GM06990 (cell line): ENCODE measurements at regions not wholly inside any gene's neighbourhood (a gene's known extent, or its start where the extent isn't known, plus 50 kb on each side); places are given as distances from the start of the nearest gene placed in this dataset.
"Not testable (repeated sequence)": the region's sequence is repeated elsewhere in the genome, so short reads cannot be mapped to it uniquely, and the experiment has no call there.

ENCODE experiments used
- DNase-seq: peaks from one replicate; pipeline ENCODE4 v3.0.0-alpha.2; 2011; ENCODE audit not compliant: insufficient read length; ENCODE audit errors: extremely low read depth
- H3K27me3 ChIP-seq: replicated peaks from 2 replicates; pipeline ENCODE4 v1.6.0; 2011; ENCODE audit warnings: low read length; ENCODE audit not compliant: control insufficient read depth, insufficient read depth
- H3K36me3 ChIP-seq: 2 replicates; pipeline ENCODE4 v1.5.1; 2011; ENCODE audit warnings: low read length; ENCODE audit not compliant: control insufficient read depth, insufficient read depth
- H3K4me3 ChIP-seq: replicated peaks from 2 replicates; pipeline ENCODE4 v1.5.1; 2011; ENCODE audit warnings: low read depth, mild to moderate bottlenecking, control low read depth, low read length
- TF ChIP-seq, protein P1 (sequence below): IDR thresholded peaks from 2 replicates; pipeline ENCODE4 v1.5.1; 2011; ENCODE audit warnings: low read length, control low read depth, mild to moderate bottlenecking, inconsistent platforms; ENCODE audit not compliant: insufficient read depth, poor library complexity, severe bottlenecking

GRCh38 chr5:125992050-125992449 lies 431.2 kb upstream of the GRAMD2B start:
- no peak for DNase-seq
- Histone ChIP-seq H3K36me3 (no peaks in the 10 kb centered on the region), H3K4me3 (no peak overlapping the region), H3K27me3 (no peaks in the 10 kb centered on the region)
- TF ChIP-seq, protein P1, sequence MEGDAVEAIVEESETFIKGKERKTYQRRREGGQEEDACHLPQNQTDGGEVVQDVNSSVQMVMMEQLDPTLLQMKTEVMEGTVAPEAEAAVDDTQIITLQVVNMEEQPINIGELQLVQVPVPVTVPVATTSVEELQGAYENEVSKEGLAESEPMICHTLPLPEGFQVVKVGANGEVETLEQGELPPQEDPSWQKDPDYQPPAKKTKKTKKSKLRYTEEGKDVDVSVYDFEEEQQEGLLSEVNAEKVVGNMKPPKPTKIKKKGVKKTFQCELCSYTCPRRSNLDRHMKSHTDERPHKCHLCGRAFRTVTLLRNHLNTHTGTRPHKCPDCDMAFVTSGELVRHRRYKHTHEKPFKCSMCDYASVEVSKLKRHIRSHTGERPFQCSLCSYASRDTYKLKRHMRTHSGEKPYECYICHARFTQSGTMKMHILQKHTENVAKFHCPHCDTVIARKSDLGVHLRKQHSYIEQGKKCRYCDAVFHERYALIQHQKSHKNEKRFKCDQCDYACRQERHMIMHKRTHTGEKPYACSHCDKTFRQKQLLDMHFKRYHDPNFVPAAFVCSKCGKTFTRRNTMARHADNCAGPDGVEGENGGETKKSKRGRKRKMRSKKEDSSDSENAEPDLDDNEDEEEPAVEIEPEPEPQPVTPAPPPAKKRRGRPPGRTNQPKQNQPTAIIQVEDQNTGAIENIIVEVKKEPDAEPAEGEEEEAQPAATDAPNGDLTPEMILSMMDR = no peak

GRCh38 chr5:125999271-126000030 lies 423.8 kb upstream of the GRAMD2B start:
- H3K4me3 ChIP-seq, H3K27me3 ChIP-seq, DNase-seq, H3K36me3 ChIP-seq: not testable (repeated sequence)

DNA sequence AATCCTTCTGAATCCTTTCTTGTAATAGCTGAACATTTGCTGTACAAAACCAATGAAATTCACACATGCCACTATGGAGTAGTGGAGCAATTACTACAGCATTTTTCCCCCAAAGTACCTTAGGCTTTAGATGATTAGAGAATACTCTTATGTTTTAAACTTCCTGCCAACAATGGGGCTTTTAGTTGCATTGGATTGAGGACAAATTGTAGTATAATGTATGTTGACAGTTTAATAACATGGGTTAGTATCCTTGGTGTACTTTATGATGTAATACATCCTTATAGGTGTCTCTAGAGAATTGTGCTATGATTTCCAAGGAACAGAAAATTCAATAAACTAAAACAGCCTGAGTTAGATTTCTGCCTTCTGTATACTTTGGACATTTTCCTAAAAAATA lies 422.7 kb upstream of the GRAMD2B start:
- no peaks in the 10 kb centered on the region for H3K27me3 ChIP-seq
- H3K4me3 ChIP-seq = no peak overlapping the region
- TF ChIP-seq, protein P1 = no peak
- H3K36me3 ChIP-seq = no peaks in the 10 kb centered on the region
- DNase-seq = no peak

DNA sequence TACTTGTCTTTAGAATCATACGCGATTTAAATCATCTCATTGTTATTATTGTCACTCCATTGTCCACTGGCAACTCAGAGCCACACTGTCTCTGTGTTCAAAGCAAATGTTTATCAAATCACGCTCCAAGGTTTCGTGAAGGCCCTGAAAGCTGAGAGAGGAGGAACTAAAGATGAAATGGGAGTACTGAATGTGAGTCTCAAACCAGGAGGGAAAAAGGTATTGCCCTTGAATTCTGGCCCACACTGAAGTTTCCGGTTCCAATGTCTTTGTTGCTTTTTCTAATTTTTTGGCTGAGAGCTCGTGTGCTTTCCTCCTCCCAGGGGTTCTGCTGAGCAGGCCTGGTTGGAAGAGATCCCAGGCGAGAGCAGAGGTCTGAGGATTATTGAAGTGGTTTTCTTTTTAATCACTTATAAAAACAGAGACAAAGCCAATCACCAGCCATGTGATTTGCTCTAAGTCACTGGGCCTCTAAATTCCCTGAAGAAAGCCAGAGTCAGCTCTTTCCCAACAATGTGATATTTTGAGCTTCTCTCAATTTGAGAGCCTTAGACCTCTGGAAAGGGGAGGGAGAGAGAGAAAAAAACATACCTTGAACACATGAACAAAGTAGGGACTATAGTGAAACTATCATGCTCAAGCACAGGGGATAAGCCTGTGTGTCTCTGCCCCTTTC lies 420.8 kb upstream of the GRAMD2B start:
- Histone ChIP-seq H3K36me3 (no peaks in the 10 kb centered on the region), H3K4me3 (no peak overlapping the region), H3K27me3 (no peaks in the 10 kb centered on the region)
- no peak for DNase-seq
- TF ChIP-seq, protein P1 = no peak

GRCh38 chr5:126003309-126003708 lies 419.9 kb upstream of the GRAMD2B start:
- no peak for DNase-seq
- TF ChIP-seq, protein P1 = no peak
- no peak overlapping the region for H3K4me3 ChIP-seq
- no peaks in the 10 kb centered on the region for H3K27me3 ChIP-seq
- no peaks in the 10 kb centered on the region for H3K36me3 ChIP-seq

DNA sequence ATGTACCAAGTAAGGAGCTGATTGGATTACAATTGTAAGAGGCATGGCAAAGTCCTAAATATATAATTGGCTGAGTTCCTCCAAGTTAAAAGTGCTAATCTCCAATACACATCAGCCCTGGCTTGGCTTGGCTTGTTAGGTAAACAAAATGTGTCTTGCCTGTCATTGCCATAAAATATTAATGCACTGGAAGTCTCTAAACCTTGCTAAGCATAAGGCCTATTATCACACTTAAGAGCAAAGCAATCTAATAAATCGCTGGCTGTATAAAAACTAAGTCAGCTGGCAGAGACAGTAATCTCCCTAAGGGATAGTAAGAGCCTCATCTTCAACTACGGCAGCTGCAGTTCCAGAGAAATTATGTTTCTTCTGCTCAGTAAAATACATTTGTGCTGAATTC lies 418.6 kb upstream of the GRAMD2B start:
- H3K4me3 ChIP-seq = no peak overlapping the region
- no peaks in the 10 kb centered on the region for H3K36me3 ChIP-seq
- no peak for DNase-seq
- no peaks in the 10 kb centered on the region for H3K27me3 ChIP-seq
- TF ChIP-seq, protein P1 = no peak
